Lower leg skin (tissue), 3 donors: ENCODE measurements at regions not wholly inside any gene's neighbourhood (a gene's known extent, or its start where the extent isn't known, plus 50 kb on each side); places are given as distances from the start of the nearest gene placed in this dataset.

Experiments
- CTCF ChIP-seq, 3 donors: fragments of 450-650 bp; IDR thresholded peaks; one replicate each; pipeline ENCODE4 v1.5.1; 2016; ENCODE audit warnings: antibody characterized with exemption in 3 of 3, mild to moderate bottlenecking in 3 of 3, moderate library complexity in 2 of 3
- POLR2A ChIP-seq, 2 donors: fragments of 450-650 bp; IDR thresholded peaks; one replicate each; pipeline ENCODE4 v1.6.1; 2016 to 2017; ENCODE audit warnings: antibody characterized with exemption in 2 of 2, mild to moderate bottlenecking in 1 of 2, moderate library complexity in 1 of 2

GRCh38 chr11:131228378-131228777 is 142.0 kb upstream of the NTM start:
- TF ChIP-seq POLR2A (IDR thresholded peaks at IDR 0.05), result no peak
- TF ChIP-seq CTCF (IDR thresholded peaks at IDR 0.05), result no peak
